ENCODE measurements at regions not wholly inside any gene's neighbourhood (a gene's known extent, or its start where the extent isn't known, plus 50 kb on each side); places are given as distances from the start of the nearest gene placed in this dataset.

GRCh38 chr4:155107059-155107458, 101.4 kb upstream of the NPY2R start:
- DNase-seq = no peak

- no peak for DNase-seq
Measured at GRCh38 chr4:155114790-155115189, 93.6 kb upstream of the NPY2R start.

DNA sequence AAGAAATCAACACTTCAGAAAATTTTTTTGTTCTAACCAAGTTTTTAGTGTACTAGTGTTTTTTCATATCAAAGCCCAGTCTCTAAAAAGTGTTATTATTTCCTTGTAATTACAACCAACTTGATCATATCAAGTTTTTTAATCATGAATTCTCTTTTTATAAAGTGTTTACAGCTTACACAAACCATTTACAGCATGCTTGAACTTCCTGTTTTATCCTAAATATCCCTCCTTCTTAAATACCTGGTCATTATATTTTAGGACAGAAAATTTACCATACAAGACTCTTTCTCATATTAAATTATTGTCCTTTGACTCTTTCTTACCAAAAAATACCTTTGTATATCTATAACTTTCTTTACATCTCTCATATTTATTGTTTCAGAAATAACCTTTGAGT, 89.4 kb upstream of the NPY2R start:
- no peak for DNase-seq

- no peak for DNase-seq
Measured at GRCh38 chr4:155120536-155120935, 87.9 kb upstream of the NPY2R start.

DNA sequence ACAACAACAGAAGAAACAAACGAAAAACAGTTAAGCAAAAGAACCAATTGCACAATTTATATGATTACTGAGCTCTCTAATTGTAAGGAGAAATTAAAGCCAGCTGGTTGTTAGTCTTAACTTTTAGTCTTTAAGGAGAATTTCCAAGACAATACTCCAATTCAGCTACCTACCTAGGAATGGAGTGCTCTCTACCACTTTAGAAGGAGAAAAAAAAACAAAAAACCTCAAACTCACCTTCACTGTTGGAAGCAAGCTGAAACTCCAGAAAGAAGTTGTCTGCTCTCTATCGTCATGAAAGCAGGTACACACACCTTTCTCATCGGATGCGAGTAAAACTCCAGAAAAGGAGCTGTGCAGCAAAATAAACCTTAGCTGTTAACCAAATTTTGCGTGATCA, 86.1 kb upstream of the NPY2R start:
- no peak for DNase-seq

- DNase-seq = no peak
Measured at GRCh38 chr4:155134136-155134535, 74.3 kb upstream of the NPY2R start.

- DNase-seq = no peak
Measured at GRCh38 chr4:155140889-155141288, 67.5 kb upstream of the NPY2R start.

DNA sequence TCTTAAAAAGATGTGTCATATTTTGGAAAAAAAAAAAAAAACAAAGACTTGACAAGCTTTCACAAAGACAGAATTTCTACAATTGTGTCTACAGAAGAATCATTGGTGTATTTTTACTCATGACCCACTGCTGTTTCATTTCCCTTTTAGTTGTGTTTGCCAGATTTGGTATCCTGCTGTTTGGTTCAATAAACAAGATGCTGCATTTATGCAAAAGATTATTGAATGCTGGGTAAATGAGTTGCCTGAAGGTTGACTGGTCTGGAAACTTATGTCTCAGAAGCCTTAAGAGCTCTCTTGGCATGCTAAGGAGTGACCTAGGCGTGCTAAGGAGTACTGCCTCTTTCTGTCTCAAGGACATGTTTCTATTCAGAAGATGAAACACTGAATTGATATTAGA, 64.9 kb upstream of the NPY2R start:
- DNase-seq = no peak
